NCI-H526 treated with DMSO at 0.1 percent for 48 hours (cell line): ENCODE measurements at regions not wholly inside any gene's neighbourhood (a gene's known extent, or its start where the extent isn't known, plus 50 kb on each side); places are given as distances from the start of the nearest gene placed in this dataset.
"Not testable (repeated sequence)": the region's sequence is repeated elsewhere in the genome, so short reads cannot be mapped to it uniquely, and the experiment has no call there.

ENCODE experiments used
- DNase-seq: peaks from one replicate; lab custom pipeline; 2025; lab: John Stamatoyannopoulos, UW

DNA sequence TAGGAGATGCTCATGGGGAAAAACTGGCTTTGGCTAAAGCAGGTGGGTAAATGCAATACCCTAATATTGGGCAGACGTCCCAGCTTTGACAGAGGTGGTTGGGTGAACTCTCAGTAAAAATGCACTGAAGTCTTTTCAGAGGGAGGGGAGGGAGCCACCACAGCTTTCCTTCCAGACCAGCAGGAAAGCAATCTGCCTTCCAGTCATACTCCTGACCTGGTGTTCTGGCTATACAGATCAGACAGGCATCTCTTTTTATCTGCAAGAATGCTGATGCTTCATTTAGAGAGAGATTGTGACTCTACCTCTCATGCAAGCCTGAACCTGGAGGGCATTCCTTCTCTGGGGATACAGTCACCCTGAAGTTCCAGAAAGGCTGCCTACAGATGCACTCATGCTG lies 52.6 kb upstream of the ICA1 start:
- DNase-seq, result no peak

DNA sequence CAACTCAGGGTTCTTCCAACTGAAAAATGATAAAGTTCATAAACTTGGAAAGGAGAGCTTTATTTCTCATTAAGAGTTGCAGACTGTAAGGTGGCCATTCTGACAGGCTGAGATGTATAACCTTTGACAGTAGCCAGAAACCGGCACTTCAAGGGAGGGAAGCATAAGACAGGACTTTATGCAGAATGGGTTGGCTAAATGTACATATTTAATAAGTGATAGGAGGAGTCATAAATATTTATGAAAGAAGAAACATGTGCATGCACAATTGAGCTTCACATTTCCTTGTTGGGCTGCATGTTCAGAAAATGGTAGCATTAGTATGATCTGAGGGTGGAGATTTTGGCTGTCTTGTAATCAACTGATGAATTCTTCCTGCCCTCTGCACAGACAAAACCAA lies 57.1 kb upstream of the ICA1 start:
- DNase-seq, result no peak

DNA sequence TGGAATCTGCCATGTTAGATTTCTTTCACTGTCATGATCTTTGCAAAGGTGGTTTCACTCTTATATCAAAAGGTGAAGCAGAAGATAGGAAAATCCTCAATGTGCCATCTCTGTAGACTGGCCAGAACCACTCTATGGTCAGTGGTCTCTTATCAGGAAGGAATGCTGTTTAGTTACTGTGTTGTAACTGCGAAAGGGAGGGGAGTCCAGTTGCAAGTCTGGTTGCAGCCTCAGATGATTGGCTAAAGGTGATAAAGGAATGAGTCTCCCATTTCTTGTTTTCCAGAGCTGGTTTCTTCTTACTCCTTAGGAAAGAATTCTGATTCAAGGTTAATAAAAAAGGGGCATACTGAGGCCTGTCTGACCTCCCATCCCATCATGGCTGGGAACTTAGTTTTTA lies 58.2 kb upstream of the ICA1 start:
- no peak for DNase-seq

DNA sequence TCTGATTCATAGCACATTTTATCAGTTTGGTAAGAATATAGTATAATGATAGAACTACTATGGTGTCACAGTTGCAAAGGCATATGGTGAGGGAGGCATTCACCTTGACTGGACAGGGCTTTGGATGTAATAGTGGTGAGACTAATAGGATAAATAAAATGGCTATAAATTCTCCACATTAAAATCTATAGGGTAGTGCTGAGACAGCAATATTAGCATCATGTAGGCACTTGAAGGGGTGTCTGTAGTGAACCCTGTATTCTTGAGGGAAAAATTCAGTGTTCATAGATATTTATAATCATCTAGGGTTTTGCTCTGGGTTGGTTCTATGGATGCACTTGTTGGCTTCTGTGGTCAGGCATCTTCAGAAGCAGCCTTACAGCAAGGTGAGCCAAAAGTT lies 59.3 kb upstream of the ICA1 start:
- DNase-seq, result no peak

DNA sequence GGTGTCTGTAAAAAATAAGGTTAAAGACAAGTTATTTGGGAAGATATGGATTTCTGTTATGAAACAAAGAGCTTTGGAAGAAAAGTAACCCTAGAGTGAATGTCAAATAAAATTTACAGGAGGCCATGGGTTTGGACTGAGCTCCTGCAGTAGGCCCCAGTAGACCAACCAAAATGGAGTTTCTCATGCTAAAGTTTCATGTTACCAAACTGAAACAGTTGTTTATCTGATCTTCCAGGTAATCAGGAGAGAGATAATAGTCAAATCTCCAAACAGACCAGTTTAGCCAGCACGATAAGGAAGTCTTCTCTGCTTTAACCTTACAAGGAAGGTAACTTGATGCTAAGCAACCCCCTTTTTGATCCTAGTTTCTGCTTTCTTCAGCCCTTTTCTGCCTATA lies 60.7 kb upstream of the ICA1 start:
- peak; percentile 47 for DNase-seq

DNA sequence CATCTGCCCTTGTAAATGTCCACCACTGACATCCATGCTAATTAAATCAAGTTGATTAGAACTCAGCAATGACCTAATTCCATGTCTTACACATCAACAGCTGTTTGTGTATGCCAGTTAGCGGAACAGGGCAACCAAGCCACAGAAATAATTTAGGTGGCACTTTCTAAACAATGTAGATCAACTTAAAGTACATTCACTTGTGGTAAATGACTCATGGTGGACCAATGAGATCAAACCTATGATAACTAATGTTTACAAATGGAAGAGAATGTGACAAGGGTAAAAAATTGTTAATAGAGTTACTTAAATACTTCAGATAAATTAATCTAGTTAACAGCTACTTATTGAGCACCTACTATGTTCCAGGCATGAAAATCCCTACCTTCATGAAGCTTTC lies 63.1 kb upstream of the ICA1 start:
- no peak for DNase-seq

DNA sequence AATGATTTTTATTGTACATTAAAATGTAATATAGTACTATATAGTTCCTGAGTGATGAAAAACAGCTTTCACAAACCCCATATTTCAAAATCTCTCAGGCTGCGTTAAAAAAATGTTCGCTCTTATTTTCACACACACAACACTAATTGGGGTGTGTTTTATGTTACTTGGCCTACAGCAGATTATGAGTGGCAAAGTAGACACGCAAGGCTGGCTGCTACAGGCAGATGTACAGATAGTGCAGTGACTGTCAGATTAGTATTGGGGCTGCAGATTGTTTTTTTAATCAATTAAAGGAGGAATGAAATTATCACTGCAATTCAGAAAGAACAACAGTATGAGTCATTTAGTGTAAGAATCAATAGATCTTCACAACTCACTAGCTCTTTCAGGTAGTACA lies 65.2 kb upstream of the ICA1 start:
- DNase-seq, result no peak

DNA sequence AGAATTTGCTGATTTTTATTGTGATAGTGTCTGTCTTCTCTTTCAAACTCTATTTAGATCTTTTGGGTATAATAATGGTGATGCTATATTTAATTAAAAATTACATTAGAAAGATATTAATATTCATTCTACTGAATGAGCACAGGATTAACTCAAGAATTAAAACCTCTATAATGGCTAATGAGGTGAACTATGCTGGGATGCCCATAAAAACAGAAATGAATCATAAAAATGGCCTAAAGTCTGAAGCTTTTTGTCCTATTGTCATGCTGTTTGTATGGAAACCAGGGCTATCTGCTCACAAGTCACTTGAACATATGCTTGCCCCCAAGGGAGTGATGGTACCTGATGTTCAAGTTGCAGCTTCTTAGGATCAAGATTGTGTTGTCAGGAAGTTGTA lies 76.2 kb upstream of the ICA1 start:
- DNase-seq, result no peak

DNA sequence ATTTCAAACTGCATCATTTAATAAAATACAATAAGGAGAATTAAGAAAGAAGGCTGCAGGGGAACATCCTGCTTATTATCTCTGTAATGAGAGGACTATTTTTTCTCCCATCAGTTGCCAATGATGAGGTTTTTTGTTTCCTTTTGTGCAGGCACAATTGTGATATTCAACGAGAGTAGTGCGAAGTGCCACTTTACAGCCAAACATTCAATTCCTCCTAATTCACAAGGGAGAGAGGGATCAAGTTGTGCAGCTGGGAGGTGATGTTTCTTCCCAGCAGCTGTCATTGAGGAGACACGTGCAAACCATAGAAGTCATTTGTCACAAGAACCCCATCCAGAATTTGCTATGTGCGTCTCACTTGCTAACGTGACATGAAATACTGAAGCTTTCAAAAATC lies 81.6 kb upstream of the ICA1 start:
- no peak for DNase-seq

DNA sequence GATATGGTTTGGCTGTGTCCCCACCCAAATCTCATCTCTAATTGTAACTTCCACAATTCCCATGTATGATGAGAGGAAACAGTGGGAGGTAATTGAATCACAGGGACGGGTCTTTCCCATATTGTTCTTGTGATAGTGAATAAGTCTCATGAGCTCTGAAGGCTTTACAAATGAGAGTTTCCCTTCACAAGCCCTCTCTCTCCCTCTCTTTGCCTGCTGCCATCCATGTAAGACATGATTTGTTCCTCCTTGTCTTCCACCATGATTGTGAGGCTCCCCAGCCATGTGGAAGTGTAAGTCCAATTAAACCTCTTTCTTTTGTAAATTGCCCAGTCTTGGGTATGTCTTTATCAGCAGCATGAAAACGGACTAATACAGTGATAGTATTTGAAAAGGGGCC lies 85.4 kb upstream of the ICA1 start:
- DNase-seq, result not testable (repeated sequence)

DNA sequence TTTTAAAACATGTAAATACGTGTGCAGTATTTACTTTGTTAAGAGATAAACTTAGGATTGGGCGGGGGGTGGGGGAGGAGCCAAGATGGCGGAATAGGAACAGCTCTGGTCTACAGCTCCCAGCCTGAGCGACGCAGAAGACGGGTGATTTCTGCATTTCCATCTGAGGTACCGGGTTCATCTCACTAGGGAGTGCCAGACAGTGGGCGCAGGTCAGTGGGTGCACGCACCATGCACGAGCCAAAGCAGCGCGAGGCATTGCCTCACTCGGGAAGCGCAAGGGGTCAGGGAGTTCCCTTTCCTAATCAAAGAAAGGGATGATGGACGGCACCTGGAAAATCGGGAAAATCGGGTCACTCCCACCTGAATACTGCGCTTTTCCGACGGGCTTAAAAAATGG lies 81.8 kb upstream of the NXPH1 start:
- not testable (repeated sequence) for DNase-seq

DNA sequence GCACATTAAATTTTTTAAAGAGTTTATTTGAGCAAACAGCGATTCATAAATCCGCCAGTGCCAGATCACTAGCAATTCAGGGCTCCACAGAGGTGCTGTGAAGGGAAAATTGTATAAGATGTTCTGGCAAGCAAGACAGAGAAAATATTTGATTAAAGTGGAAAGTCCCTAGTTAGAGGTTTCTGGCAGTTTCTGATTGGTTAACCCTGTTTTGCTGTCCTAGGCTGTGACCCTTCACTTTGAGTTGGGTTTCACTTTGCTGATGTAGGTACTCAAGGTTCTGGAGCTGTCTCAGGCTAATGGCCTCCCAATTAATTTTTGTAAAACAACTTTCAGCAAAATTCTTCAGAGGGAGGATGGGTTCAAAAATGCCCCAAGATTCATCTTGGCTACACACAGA lies 79.4 kb upstream of the NXPH1 start:
- DNase-seq, result no peak

DNA sequence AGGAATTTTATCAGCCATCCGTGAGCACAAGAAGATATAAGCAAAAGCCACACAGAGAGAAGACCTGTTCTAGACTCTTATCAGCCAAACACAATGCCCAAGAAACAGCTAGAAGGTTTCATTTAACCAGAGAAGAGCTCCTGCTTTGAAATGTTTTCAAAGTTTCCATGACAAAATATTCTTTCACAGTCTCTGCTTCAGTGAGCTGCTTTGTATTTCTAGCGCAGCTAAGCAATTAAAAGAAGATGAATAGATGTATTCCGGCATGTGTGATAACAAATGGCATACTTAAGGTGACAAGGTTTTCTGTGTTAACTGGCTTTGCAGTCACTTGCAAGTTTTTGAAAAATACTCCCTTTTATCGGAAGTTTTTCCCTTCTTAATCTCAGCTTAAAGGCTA lies 78.9 kb upstream of the NXPH1 start:
- DNase-seq, result no peak

DNA sequence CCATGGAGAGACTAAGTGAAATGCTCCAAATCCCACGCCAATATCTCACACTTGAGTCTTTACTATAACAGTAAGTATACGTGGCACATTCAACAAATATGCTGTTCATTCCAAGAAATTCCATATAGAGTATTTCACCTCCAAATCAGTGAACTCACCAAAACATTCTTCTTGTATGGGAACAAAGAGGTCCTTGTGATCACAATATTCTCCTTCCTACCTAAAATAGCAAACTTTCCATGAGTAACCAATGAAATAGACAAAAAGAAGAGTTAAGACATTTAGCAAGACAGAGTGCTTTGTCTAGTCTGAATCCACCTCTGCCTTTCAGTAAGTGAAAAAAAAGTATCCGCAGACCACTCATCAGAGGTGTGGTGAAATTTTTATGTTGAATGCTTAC lies 77.3 kb upstream of the NXPH1 start:
- DNase-seq, result no peak

DNA sequence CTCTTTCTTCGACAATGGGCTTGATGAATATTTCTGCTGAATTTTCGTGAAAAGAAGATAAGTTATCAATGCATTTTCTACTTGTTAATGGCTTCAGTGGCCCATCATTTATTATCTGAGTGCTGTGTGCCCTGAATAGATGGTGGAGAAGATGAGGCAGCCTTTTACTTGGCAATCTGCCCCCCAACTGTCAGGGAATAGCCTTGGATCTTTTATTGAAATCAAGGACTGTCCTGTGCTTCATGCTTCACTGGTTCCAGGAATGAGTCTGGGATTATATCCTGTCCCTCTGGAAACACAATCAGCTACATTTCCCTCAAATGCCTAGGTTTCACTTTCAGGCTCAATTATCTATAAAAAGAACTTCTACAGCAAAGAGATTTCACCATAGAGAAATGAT lies 75.9 kb upstream of the NXPH1 start:
- no peak for DNase-seq

DNA sequence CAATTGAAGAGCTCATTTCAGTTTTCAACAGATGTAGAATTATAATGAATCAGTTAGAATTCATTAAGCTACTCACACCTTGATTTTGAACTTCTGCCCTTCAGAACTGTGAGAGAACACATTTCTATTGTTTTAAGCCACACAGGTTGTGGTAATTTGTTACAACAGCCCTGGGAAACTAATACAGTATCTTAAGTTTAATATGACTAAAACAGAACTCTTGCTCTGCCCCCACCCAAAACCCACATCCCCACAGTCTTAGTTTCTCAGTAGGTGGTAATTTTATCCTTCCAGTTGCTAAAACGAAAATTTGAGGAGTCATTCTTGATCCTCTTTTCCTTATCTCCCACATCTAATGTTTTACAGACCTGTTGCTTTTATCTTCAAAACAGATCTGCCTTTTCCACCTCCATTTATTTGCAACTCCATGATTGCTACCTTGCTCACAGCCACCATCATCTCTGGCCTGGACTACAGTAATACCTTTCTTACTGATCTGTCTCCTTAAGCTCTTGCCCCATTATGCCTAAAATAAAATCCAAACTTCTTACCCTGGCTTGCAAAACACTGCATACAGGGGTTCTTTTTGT lies 72.8 kb upstream of the NXPH1 start:
- no peak for DNase-seq

DNA sequence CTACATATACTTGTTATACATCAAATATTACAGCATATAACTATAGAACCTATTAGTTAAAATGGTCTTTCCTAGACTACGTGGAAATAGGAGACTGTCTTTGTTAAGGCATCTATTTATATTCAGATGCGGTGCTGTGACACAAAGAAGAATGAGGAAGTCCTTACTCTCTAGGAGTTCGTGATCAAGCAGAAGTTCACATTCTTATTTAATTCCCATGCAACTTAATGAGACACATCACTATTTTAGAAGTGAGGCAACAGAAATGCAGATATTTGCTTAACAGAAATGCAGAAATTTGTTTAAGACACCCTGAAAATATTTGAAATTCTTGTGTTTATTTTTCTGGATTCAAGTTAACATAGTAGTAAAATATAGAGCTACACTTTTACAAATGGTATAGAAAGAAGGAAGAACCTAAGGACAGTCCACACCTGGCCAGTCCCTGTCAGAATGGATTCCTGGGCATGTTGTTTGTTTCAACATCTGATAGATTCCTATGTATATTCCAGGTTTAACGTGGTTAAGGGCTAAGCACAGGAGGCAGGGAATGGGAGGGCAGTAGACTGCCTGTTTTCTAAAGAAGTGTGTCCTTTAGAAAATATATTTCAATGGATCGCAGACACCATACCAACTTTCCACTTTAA lies 70.6 kb upstream of the NXPH1 start:
- no peak for DNase-seq

DNA sequence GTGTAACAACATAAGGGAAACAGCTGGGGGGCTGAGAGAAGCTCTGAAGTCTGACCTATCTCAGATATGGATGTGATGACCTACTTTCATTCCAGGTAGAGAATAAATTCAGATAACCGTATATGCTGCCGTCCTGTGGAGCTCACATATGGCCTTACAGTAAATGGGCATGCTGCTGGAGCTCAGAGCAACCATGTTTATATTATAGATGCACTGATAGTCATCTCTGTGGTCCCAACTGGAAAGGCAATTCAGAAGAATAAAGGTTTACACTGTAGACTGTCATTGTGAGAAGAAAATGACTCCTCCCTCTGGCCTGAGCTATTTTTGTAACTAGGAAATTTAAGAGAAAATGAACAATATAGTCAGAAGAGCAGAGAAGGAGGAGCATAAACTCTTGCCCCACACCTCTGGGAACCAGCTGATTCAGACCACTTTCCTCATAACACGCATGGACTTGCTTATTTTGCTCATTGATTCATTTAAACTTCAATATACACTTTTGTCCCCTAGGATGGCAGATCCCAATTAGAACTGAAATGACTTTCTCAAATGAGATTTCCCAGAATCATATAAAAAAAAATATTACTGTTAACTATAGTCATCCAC lies 69.9 kb upstream of the NXPH1 start:
- DNase-seq, result no peak

DNA sequence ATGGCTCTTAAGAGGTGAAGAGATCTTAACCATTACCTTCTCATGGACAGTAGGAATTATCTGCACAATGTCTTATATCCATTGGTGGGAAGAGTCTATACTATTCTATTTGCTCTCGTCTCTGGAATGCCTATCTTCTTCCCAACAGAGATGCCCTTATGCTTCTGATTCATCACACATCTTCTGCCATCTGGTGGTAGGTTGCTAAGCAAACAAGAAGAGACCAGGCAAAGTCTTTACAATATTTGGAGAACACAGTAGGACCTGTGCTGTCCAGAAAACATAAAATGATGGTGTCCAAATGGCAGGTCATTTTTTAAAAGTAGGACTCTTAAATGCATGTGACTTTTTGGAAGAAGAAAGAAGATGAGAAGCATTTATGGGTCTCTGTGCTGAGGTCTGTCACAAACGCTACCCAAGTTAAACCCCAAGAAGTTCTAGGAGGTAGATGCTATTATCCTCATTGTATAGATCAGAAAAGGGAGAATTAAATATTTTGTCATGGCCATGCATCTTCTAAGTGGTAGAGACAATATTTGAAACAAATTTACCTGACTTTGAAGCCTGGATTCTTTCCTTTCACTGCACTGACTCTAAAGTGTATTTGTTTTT lies 67.8 kb upstream of the NXPH1 start:
- peak; percentile 46 for DNase-seq

DNA sequence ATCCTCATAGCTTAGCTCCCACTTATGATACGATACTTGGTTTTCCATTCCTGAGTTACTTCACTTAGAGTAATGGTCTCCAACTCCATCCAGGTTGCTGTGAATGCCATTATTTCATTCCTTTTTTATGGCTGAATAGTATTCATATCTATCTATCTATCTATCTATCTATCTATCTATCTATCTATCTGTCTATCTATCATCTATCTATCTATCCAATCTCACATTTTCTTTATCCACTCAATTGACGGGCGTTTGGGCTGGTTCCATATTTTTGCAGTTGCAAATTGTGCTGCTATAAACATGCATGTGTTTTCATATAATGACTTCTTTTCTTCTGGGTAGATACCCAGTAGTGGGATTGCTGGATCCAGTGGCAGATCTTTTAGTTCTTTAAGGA lies 65.4 kb upstream of the NXPH1 start:
- DNase-seq, result not testable (repeated sequence)

DNA sequence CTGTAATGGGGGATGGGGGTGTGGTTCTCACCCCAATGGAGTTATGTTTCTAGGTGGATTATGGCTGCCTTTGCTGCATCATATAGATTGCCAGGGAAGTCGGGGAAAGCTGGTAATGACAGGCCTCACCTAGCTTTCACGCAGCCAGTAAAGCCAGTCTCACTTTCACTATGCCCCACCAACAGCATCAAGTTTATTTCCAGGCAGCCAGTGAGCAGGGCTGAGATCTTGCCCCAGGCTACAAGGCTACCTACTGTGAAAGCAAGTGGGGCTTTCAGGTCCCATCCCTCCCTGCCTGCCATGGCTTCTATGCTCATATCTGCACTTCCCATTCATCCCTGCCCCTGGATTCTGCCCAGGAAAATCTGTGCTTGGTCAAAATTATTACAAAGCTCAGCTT lies 61.7 kb upstream of the NXPH1 start:
- DNase-seq, result no peak

DNA sequence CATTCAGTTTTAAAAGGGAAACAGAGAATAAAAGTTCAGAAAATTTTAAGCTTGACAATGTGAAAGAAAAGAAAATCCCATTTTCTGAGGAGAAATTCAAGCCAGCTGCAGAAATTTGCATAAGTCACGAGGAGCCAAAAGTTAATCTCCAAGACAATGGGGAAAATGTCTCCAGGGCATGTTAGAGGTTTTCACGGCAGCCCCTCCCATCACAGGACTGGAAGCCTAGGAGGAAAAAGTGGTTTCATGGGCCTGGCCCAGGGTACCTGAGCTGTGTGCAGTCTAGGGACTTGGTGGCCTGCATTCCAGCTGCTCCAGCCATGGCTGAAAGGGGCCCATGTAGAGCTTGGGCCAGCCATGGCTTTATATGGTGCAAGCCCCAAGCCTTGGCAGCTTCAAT lies 59.6 kb upstream of the NXPH1 start:
- no peak for DNase-seq

DNA sequence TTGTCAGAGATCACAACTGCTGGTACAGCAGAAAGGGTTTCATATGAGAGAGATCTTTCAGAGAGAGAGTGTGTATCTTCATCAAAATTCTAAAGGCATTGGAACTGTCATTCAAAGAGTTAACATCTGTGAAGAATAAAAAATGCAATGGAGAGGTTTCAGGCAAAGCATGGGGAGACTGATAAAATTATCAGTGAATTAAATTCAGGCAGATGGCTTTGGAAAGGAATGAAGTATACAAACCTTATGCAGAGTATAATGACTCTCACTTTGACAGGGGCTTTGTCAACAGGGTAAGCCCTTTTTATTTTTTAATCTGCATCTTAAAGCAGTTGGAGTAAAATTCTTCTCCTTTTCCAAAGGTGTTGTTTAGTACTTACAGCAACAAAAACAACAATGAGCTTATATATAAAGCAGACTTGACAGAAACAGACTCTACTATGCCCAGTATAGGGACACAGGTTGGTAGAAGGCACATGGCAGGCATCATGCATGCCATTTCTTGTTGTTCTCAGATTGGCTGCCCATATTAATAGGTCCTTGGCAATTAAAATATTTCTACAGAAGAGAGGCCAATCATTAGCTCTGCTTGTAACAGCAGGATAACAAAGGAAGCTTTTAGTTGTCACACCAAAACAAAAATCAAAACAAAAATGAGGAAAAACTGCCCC lies 54.9 kb upstream of the NXPH1 start:
- no peak for DNase-seq
